ENCODE measurements at regions not wholly inside any gene's neighbourhood (a gene's known extent, or its start where the extent isn't known, plus 50 kb on each side); places are given as distances from the start of the nearest gene placed in this dataset.

DNA sequence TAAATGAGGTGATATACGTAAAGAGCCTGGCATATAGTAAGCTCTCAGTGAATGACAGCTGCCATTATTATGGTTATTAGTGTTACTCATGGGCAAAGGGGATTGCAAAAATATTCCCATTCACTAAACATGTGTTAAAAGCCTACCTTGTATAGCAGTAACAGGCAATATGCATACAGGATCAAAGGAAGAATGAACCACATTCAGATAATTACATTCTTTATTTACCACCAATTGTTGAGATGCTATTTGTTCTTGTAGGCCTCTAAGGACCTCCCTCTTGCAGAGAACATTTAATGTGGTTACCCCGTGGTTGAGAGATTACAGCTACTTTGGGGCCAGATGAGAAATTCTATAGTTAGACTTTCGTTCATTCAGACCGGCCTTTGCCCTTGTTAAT lies 82.7 kb upstream of the DRD2 start:
- TF ChIP-seq KAT7 (CRISPR knock-in tag; IDR thresholded peaks at IDR 0.05; ENCODE audit: borderline replicate concordance) (no peak), NFATC4 (CRISPR knock-in tag; IDR thresholded peaks at IDR 0.05) (no peak), ESRRA (CRISPR knock-in tag; IDR thresholded peaks at IDR 0.05; ENCODE audit: borderline replicate concordance) (no peak)
- TF ChIP-seq, protein P1, sequence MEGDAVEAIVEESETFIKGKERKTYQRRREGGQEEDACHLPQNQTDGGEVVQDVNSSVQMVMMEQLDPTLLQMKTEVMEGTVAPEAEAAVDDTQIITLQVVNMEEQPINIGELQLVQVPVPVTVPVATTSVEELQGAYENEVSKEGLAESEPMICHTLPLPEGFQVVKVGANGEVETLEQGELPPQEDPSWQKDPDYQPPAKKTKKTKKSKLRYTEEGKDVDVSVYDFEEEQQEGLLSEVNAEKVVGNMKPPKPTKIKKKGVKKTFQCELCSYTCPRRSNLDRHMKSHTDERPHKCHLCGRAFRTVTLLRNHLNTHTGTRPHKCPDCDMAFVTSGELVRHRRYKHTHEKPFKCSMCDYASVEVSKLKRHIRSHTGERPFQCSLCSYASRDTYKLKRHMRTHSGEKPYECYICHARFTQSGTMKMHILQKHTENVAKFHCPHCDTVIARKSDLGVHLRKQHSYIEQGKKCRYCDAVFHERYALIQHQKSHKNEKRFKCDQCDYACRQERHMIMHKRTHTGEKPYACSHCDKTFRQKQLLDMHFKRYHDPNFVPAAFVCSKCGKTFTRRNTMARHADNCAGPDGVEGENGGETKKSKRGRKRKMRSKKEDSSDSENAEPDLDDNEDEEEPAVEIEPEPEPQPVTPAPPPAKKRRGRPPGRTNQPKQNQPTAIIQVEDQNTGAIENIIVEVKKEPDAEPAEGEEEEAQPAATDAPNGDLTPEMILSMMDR (IDR thresholded peaks at IDR 0.05): no peak
